ENCODE measurements at regions not wholly inside any gene's neighbourhood (a gene's known extent, or its start where the extent isn't known, plus 50 kb on each side); places are given as distances from the start of the nearest gene placed in this dataset.

GRCh38 chr3:164096352-164096751 lies 981.9 kb downstream of the SI start:
- no peak overlapping the region for H3K4me3 ChIP-seq (replicated peaks in 1 of 3; ENCODE audit: low read depth in 2 of 3, low read length in 3 of 3)
- H3K4me3 Mint-ChIP-seq = no peak overlapping the region
- peaks cover 0 to 3% of the 10 kb centered on the region in 2 donors for H3K9me3 ChIP-seq (replicated peaks in 1 of 2; ENCODE audit: control insufficient read depth in 1 of 2, insufficient read depth in 1 of 2, low read length in 2 of 2)
- no peaks in the 10 kb centered on the region for H3K36me3 ChIP-seq (replicated peaks in 1 of 2; ENCODE audit: control insufficient read depth in 1 of 2, insufficient read depth in 2 of 2, low read length in 2 of 2)
- H3K27me3 Mint-ChIP-seq (ENCODE audit: low read depth in 3 of 3) = no peaks in the 10 kb centered on the region
- no peaks in the 10 kb centered on the region for H3K36me3 Mint-ChIP-seq
- H3K9me3 Mint-ChIP-seq = peaks cover 0 to 6% (median 0%) of the 10 kb centered on the region in 7 donors
- no peak overlapping the region for H3K27ac ChIP-seq (ENCODE audit: low read depth in 1 of 2, low read length in 2 of 2)
- H3K27ac Mint-ChIP-seq = no peak overlapping the region
- intact Hi-C loops (cut with micrococcal nuclease) = no loop called here
- no peak for DNase-seq
- H3K9ac ChIP-seq (ENCODE audit: insufficient read depth, low read length, poor library complexity, severe bottlenecking) = no peak overlapping the region
- H4K20me1 ChIP-seq (ENCODE audit: insufficient read depth, low read length) = no peaks in the 10 kb centered on the region
- no peaks in the 10 kb centered on the region for H3K79me2 ChIP-seq (ENCODE audit: insufficient read depth, low read length)
- no peak for TF ChIP-seq CTCF (IDR thresholded peaks at IDR 0.05)
- no peak overlapping the region for H3K4me2 ChIP-seq (replicated peaks; ENCODE audit: extremely low read depth, low read length, poor library complexity, severe bottlenecking)
- no peak overlapping the region for H2AFZ ChIP-seq (ENCODE audit: insufficient read depth, low read depth, low read length, poor library complexity, severe bottlenecking)
- no peaks in the 10 kb centered on the region for H3K4me1 Mint-ChIP-seq
- H3K27me3 ChIP-seq (ENCODE audit: control insufficient read depth in 2 of 2, insufficient read depth in 2 of 2, low read length in 2 of 2) = no peaks in the 10 kb centered on the region
- no peaks in the 10 kb centered on the region for H3K4me1 ChIP-seq (ENCODE audit: control insufficient read depth in 1 of 2, insufficient read depth in 2 of 2, low read length in 2 of 2)

GRCh38 chr3:164095949-164096348 lies 982.3 kb downstream of the SI start:
- Histone ChIP-seq H3K4me2 (replicated peaks; ENCODE audit: extremely low read depth, low read length, poor library complexity, severe bottlenecking) (no peak overlapping the region), H3K9ac (ENCODE audit: insufficient read depth, low read length, poor library complexity, severe bottlenecking) (no peak overlapping the region), H3K4me3 (replicated peaks in 1 of 3; ENCODE audit: low read depth in 2 of 3, low read length in 3 of 3) (no peak overlapping the region), H3K4me1 (ENCODE audit: control insufficient read depth in 1 of 2, insufficient read depth in 2 of 2, low read length in 2 of 2) (no peaks in the 10 kb centered on the region), H3K36me3 (replicated peaks in 1 of 2; ENCODE audit: control insufficient read depth in 1 of 2, insufficient read depth in 2 of 2, low read length in 2 of 2) (no peaks in the 10 kb centered on the region), H4K20me1 (ENCODE audit: insufficient read depth, low read length) (no peaks in the 10 kb centered on the region), H3K27me3 (ENCODE audit: control insufficient read depth in 2 of 2, insufficient read depth in 2 of 2, low read length in 2 of 2) (no peaks in the 10 kb centered on the region), H3K9me3 (replicated peaks in 1 of 2; ENCODE audit: control insufficient read depth in 1 of 2, insufficient read depth in 1 of 2, low read length in 2 of 2) (peaks cover 0 to 3% of the 10 kb centered on the region in 2 donors), H3K27ac (ENCODE audit: low read depth in 1 of 2, low read length in 2 of 2) (no peak overlapping the region), H3K79me2 (ENCODE audit: insufficient read depth, low read length) (no peaks in the 10 kb centered on the region), H2AFZ (ENCODE audit: insufficient read depth, low read depth, low read length, poor library complexity, severe bottlenecking) (no peak overlapping the region)
- TF ChIP-seq CTCF (IDR thresholded peaks at IDR 0.05) = no peak
- H3K4me3 Mint-ChIP-seq = no peak overlapping the region
- H3K9me3 Mint-ChIP-seq = peaks cover 0 to 6% (median 0%) of the 10 kb centered on the region in 7 donors
- 88% methylated on average over 1 of the region's 2 CpGs for WGBS (ENCODE audit: insufficient coverage)
- intact Hi-C loops (cut with micrococcal nuclease) = no loop called here
- H3K36me3 Mint-ChIP-seq = no peaks in the 10 kb centered on the region
- no peak overlapping the region for H3K27ac Mint-ChIP-seq
- DNase-seq = no peak
- no peaks in the 10 kb centered on the region for H3K4me1 Mint-ChIP-seq
- H3K27me3 Mint-ChIP-seq (ENCODE audit: low read depth in 3 of 3) = no peaks in the 10 kb centered on the region

Data from CD14-positive monocyte (primary cell).